ENCODE measurements at regions not wholly inside any gene's neighbourhood (a gene's known extent, or its start where the extent isn't known, plus 50 kb on each side); places are given as distances from the start of the nearest gene placed in this dataset.
A peak's percentile ranks its signal among the peaks of the same experiment; 100 is the strongest.

GRCh38 chr9:107948086-107948485 is 458.5 kb upstream of the KLF4 start:
- H3K27ac ChIP-seq: no peak overlapping the region
- no peak for DNase-seq (ENCODE audit: low spot score)
- TF ChIP-seq, protein P1, sequence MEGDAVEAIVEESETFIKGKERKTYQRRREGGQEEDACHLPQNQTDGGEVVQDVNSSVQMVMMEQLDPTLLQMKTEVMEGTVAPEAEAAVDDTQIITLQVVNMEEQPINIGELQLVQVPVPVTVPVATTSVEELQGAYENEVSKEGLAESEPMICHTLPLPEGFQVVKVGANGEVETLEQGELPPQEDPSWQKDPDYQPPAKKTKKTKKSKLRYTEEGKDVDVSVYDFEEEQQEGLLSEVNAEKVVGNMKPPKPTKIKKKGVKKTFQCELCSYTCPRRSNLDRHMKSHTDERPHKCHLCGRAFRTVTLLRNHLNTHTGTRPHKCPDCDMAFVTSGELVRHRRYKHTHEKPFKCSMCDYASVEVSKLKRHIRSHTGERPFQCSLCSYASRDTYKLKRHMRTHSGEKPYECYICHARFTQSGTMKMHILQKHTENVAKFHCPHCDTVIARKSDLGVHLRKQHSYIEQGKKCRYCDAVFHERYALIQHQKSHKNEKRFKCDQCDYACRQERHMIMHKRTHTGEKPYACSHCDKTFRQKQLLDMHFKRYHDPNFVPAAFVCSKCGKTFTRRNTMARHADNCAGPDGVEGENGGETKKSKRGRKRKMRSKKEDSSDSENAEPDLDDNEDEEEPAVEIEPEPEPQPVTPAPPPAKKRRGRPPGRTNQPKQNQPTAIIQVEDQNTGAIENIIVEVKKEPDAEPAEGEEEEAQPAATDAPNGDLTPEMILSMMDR (IDR thresholded peaks at IDR 0.05): no peak
- no peak overlapping the region for H3K4me3 ChIP-seq

DNA sequence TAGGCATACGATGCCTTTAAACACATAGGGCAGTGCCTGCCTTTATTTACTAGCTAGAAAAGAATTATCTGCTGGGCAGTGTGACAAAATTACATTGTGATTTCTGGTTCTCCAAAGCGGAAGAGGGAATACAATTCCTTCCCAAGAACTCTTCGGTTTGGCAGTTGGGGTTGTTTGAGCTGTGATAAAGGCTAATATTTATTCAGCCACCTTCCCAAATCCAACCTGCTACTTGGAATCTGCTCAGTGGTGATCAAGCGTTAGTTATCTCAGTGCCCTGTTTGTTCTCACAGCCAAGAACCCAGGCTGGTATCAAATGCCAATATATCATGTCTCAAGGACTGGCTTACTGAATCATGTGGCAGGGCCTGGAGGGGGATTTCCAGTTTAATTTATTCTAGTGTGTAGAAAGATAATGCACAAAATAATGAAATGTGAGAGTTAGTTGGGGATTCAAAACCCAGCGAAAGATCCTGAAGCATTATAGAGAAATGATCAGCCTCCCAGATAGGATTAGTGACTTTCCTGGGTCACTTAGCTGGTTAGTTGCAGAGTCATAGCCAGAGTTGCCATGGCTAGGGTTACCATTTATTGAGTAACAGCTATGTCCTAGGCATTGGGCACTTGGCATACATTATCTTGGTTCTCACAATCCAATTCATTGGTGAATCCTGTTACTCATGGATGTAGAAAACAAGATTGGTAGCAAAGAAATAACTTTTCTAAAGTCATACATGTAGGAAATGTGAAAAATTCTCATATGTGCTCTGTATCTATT is 457.0 kb upstream of the KLF4 start:
- no peak for DNase-seq (ENCODE audit: low spot score)
- TF ChIP-seq, protein P1 (IDR thresholded peaks at IDR 0.05): no peak
- H3K4me3 ChIP-seq: no peak overlapping the region
- H3K27ac ChIP-seq: peak overlapping the region in 1 of 2 donors; percentile 31

GRCh38 chr9:107945961-107946360 is 456.4 kb upstream of the KLF4 start:
- peak overlapping the region in 1 of 2 donors; percentile 31 for H3K27ac ChIP-seq
- TF ChIP-seq, protein P1 (IDR thresholded peaks at IDR 0.05): no peak

DNA sequence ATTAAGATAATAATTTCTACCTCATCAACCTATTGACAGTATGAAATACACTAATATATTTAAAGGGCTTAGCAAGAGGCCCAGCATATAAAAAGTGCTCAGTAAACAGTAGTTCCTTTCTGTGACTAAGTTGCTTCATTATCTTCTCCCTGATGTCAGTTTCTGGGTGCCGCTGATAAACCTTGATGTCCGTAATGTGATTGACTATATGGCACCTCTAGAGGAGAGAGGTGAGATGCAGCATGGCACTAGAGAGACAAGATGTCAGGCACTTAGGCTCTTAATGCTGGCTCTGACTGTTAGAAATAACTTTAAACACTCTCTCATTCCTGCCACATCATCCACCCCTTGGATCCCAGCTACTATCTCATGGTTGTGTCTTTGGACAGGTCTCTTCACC is 455.9 kb upstream of the KLF4 start:
- no peak for DNase-seq (ENCODE audit: low spot score)
- TF ChIP-seq, protein P1 (IDR thresholded peaks at IDR 0.05): no peak
- Histone ChIP-seq H3K4me3 (no peak overlapping the region), H3K27ac (no peak overlapping the region)

More at GRCh38 chr9:107945961-107946360, 456.4 kb upstream of the KLF4 start:
- H3K4me3 ChIP-seq: no peak overlapping the region
- DNase-seq (ENCODE audit: low spot score): no peak

DNA sequence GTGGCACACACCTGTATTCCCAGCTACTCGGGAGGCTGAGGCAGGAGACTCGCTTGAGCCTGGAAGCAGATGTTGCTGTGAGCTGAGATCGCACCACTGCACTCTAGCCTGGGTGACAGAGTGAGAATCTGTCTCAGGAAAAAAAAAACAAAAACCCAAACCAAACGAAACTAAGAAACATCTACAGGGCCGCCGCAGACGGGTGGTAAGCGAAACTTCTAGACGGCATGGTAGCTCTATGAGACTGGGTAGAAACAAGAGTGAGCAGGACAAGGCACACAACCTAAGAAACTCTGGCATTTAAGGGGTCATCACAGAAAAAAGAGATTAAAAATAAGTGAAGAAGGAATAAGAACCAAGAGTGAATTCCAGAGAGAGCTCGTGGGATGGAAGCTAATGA is 454.8 kb upstream of the KLF4 start:
- no peak overlapping the region for H3K27ac ChIP-seq
- TF ChIP-seq, protein P1 (IDR thresholded peaks at IDR 0.05): no peak
- DNase-seq (ENCODE audit: low spot score): no peak
- no peak overlapping the region for H3K4me3 ChIP-seq

DNA sequence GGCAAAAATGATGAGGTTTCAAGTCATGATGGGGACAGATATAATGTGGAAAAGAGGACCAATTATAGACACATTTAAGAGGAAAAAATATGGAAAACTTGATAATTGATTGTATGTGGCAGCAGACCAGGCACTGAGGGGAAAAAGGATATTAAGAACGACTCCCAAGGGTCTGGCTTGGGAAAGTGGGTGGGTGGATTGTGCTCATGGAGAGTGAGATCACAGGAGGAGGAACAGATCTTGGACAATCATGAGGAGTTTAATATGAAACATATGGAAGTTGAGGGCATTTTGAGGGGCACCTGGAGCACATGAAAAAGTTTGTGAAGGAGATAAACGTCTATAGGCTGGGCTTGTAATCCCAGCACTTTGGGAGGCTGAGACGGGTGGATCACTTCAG is 454.3 kb upstream of the KLF4 start:
- TF ChIP-seq, protein P1 (IDR thresholded peaks at IDR 0.05): no peak
- Histone ChIP-seq H3K27ac (no peak overlapping the region), H3K4me3 (no peak overlapping the region)
- DNase-seq (ENCODE audit: low spot score): no peak

DNA sequence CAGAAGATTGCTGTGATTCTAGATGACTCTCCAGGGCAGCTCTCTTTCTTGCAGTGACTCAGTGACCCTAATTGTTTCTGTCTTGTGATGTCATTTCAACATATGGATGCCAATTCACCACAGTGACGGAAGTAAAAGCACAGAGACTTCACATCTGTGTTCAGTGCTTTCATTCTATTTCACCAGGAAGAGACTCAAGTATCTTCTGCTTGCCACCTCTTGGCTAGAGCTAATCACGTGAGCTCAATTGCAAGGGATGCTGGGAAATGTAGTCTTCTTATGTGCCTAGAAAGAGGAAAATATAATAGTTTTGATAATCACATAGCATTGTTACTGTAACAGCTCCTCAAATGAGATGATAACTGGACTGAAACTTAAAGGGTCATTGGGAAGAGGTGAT is 453.3 kb upstream of the KLF4 start:
- DNase-seq (ENCODE audit: low spot score): no peak
- H3K27ac ChIP-seq: no peak overlapping the region

More for the DNA sequence above, 453.3 kb upstream of the KLF4 start:
- H3K4me3 ChIP-seq: no peak overlapping the region
- TF ChIP-seq, protein P1 (IDR thresholded peaks at IDR 0.05): no peak
